ENCODE measurements at regions not wholly inside any gene's neighbourhood (a gene's known extent, or its start where the extent isn't known, plus 50 kb on each side); places are given as distances from the start of the nearest gene placed in this dataset.

DNA sequence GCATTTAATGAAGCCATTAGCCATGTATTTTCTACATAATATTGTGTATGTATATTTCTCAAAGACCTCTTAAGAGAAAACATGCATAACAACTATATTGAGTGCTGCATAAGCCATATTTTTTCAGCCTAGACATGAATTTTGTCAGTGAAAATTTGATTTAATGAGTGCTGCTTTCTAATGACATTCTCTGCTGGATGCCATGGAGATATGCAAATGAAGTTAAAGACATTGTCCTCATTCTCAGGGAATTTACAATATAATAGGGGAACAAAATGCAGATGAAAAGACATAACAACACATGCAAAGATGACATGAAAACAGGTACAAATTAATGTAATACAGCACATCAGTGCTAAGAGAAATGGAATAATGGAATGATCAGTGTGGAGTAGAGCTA, 118.7 kb downstream of the ATOH1 start:
- no peak for TF ChIP-seq ARNT (IDR thresholded peaks at IDR 0.05)
- TF ChIP-seq SP1 (IDR thresholded peaks at IDR 0.05), result no peak
- TF ChIP-seq FOXA1 (IDR thresholded peaks at IDR 0.05), result no peak
- TF ChIP-seq NFRKB (IDR thresholded peaks at IDR 0.05), result no peak
- TF ChIP-seq HDGF (IDR thresholded peaks at IDR 0.05; ENCODE audit: borderline replicate concordance), result no peak
- TF ChIP-seq L3MBTL2 (conservative IDR thresholded peaks at IDR 0.05), result no peak
- TF ChIP-seq CTBP1 (IDR thresholded peaks at IDR 0.05; ENCODE audit: borderline replicate concordance), result no peak
- no peak for TF ChIP-seq ELF4 (IDR thresholded peaks at IDR 0.05)
- no peak for TF ChIP-seq TARDBP (IDR thresholded peaks at IDR 0.05)
- TF ChIP-seq LEF1 (IDR thresholded peaks at IDR 0.05; ENCODE audit: borderline replicate concordance), result no peak
